B cell (primary cell): ENCODE measurements at regions not wholly inside any gene's neighbourhood (a gene's known extent, or its start where the extent isn't known, plus 50 kb on each side); places are given as distances from the start of the nearest gene placed in this dataset.

Experiments used
- CTCF ChIP-seq: fragments of 200-600 bp; IDR thresholded peaks from one replicate; pipeline ENCODE4 v1.8.0; 2022; ENCODE audit warnings: antibody characterized with exemption, mild to moderate bottlenecking
- EZH2 ChIP-seq: IDR thresholded peaks from 2 replicates; pipeline ENCODE4 v1.6.1; 2012; ENCODE audit warnings: borderline replicate concordance, low read depth, mild to moderate bottlenecking, moderate library complexity, low read length; ENCODE audit not compliant: insufficient read depth, poor library complexity, severe bottlenecking

- no peak for TF ChIP-seq CTCF
- TF ChIP-seq EZH2: no peak
Observed at GRCh38 chr14:41144370-41144769, 462.3 kb upstream of the LRFN5 start.
